HL-60 (cell line): ENCODE measurements at regions not wholly inside any gene's neighbourhood (a gene's known extent, or its start where the extent isn't known, plus 50 kb on each side); places are given as distances from the start of the nearest gene placed in this dataset.

Experiments
- DNase-seq, 2 experiments: peaks; one replicate each; pipeline ENCODE4 v3.0.0-alpha.2; 2010 to 2020; ENCODE audit warnings: low read depth in 1 of 2, low spot score in 1 of 2
- H3K27ac ChIP-seq: fragments of 250-450 bp; sonication (Bioruptor Pico); replicated peaks from 2 replicates; pipeline ENCODE4 v1.5.1; 2020; ENCODE audit warnings: mild to moderate bottlenecking, moderate library complexity
- H3K27me3 ChIP-seq: fragments of 250-450 bp; sonication (Bioruptor Pico); 2 replicates; pipeline ENCODE4 v1.5.1; 2021; ENCODE audit warnings: mild to moderate bottlenecking, moderate library complexity; ENCODE audit not compliant: insufficient read depth, poor library complexity, severe bottlenecking
- H3K4me3 ChIP-seq: replicated peaks from 2 replicates; pipeline ENCODE4 v1.5.1; 2011; ENCODE audit warnings: mild to moderate bottlenecking, control low read depth, low read length; ENCODE audit not compliant: insufficient read depth
- GABPA ChIP-seq: IDR thresholded peaks from 2 replicates; pipeline ENCODE4 v1.6.1; 2012; ENCODE audit warnings: low read depth
- POLR2AphosphoS5 ChIP-seq: IDR thresholded peaks from 2 replicates; pipeline ENCODE4 v1.6.1; 2012; ENCODE audit warnings: low read depth
- SPI1 ChIP-seq: IDR thresholded peaks from 2 replicates; pipeline ENCODE4 v1.6.1; 2012; ENCODE audit warnings: low read depth, mild to moderate bottlenecking, borderline replicate concordance
- TF ChIP-seq, protein P1 (sequence below): IDR thresholded peaks from one replicate; pipeline ENCODE4 v1.5.1; 2011; ENCODE audit warnings: low read length, control low read depth, inconsistent platforms; ENCODE audit not compliant: insufficient read depth
- TF ChIP-seq, protein P2 (sequence below): IDR thresholded peaks from 2 replicates; pipeline ENCODE4 v1.6.1; 2012; ENCODE audit warnings: low read depth; ENCODE audit not compliant: insufficient replicate concordance

DNA sequence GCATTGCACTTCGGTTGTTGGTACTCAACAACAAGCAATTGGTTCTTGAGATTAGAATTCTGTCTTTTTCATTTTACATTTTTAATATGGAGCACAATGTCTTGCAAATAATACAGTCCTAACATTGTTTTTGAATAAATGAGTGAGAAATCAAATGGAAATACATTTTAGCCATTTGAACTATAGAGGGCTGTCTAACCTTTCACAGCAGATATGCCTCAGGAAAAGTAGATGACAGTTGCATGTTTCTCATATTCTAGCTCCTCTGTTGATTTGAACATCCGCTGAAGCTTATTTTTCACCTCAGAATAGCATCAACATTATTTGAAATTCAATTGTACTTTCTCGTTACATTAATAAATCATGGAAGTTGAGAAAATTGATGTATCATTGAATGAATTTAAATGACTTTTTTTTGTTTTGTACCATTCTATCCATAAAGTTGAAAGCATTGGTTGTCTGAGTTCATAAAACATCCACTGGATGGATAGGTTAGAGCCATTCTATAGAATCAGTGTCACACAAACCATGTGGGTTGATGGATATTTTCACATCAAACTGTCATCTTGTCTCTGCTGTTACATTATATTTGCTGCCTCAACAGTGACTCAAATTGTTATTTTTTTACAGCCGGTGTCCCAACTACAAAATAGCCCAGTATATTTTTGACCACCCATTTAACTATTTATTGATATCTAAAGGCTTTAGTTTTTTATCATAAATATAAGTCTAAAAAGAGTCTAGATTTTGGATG, 928.3 kb downstream of the NSUN3 start:
- no peak for DNase-seq
- H3K4me3 ChIP-seq, result no peak overlapping the region
- no peak overlapping the region for H3K27ac ChIP-seq
- TF ChIP-seq SPI1 (no peak), GABPA (no peak), POLR2AphosphoS5 (no peak)
- TF ChIP-seq, protein P1, sequence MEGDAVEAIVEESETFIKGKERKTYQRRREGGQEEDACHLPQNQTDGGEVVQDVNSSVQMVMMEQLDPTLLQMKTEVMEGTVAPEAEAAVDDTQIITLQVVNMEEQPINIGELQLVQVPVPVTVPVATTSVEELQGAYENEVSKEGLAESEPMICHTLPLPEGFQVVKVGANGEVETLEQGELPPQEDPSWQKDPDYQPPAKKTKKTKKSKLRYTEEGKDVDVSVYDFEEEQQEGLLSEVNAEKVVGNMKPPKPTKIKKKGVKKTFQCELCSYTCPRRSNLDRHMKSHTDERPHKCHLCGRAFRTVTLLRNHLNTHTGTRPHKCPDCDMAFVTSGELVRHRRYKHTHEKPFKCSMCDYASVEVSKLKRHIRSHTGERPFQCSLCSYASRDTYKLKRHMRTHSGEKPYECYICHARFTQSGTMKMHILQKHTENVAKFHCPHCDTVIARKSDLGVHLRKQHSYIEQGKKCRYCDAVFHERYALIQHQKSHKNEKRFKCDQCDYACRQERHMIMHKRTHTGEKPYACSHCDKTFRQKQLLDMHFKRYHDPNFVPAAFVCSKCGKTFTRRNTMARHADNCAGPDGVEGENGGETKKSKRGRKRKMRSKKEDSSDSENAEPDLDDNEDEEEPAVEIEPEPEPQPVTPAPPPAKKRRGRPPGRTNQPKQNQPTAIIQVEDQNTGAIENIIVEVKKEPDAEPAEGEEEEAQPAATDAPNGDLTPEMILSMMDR, result no peak
- TF ChIP-seq, protein P2, sequence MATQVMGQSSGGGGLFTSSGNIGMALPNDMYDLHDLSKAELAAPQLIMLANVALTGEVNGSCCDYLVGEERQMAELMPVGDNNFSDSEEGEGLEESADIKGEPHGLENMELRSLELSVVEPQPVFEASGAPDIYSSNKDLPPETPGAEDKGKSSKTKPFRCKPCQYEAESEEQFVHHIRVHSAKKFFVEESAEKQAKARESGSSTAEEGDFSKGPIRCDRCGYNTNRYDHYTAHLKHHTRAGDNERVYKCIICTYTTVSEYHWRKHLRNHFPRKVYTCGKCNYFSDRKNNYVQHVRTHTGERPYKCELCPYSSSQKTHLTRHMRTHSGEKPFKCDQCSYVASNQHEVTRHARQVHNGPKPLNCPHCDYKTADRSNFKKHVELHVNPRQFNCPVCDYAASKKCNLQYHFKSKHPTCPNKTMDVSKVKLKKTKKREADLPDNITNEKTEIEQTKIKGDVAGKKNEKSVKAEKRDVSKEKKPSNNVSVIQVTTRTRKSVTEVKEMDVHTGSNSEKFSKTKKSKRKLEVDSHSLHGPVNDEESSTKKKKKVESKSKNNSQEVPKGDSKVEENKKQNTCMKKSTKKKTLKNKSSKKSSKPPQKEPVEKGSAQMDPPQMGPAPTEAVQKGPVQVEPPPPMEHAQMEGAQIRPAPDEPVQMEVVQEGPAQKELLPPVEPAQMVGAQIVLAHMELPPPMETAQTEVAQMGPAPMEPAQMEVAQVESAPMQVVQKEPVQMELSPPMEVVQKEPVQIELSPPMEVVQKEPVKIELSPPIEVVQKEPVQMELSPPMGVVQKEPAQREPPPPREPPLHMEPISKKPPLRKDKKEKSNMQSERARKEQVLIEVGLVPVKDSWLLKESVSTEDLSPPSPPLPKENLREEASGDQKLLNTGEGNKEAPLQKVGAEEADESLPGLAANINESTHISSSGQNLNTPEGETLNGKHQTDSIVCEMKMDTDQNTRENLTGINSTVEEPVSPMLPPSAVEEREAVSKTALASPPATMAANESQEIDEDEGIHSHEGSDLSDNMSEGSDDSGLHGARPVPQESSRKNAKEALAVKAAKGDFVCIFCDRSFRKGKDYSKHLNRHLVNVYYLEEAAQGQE, result no peak
- no peaks in the 10 kb centered on the region for H3K27me3 ChIP-seq

DNA sequence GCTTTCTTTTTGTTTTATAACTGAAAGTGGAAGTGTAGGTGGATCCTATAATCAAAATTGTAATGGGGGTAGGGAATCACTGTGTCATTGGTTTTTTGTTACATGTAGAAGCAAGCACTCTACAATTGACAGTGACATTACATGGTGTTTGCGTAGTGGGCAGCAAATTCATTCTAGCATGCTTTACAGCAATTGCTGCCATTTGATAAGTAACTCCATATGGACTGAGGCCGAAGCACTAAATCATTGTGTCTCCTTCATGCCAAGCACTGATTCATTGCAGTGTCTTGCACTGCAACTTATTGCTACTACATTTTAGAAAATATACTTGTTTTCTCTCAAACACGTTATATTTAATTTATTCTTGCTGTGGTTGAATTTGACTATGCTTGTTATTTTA, 933.9 kb downstream of the NSUN3 start:
- TF ChIP-seq SPI1, result no peak
- TF ChIP-seq GABPA, result no peak
- TF ChIP-seq, protein P1, result no peak
- TF ChIP-seq, protein P2, result no peak
- no peak for TF ChIP-seq POLR2AphosphoS5
- no peak overlapping the region for H3K27ac ChIP-seq
- H3K4me3 ChIP-seq, result no peak overlapping the region
- no peaks in the 10 kb centered on the region for H3K27me3 ChIP-seq
- DNase-seq, result no peak

DNA sequence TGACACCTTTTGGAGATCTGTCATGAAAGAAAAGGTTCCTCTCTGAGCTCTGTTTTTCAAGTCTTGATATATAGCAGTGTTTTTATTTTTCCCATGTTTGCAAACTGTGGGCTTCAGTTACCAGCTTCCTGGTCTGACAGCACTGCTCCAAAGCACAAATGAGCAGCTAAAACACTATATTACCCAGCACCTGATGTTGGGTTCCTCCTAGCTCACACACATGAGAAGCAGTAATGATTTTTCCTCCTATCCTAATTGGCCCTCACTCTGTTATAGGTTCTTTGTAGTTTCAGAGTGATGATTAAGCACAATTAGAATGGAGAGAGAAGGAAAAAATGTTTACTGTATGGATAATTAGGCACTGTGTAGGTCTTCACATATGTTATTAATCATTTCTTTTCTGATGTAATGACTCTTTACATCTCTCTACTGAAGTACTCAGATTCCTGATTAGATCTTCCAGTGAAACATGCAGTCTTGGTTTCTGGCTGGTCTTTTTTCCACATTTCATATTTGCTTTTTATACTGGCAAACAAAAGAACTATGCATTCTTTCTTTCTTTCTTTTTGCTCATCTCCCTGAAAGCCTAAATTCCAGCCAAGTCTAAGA, 939.7 kb downstream of the NSUN3 start:
- no peak for DNase-seq
- H3K27ac ChIP-seq, result no peak overlapping the region
- TF ChIP-seq POLR2AphosphoS5 (no peak), SPI1 (no peak), GABPA (no peak)
- TF ChIP-seq, protein P1, result no peak
- TF ChIP-seq, protein P2, result no peak

More for the DNA sequence above, 939.7 kb downstream of the NSUN3 start:
- Histone ChIP-seq H3K27me3 (no peaks in the 10 kb centered on the region), H3K4me3 (no peak overlapping the region)
